ENCODE measurements at regions not wholly inside any gene's neighbourhood (a gene's known extent, or its start where the extent isn't known, plus 50 kb on each side); places are given as distances from the start of the nearest gene placed in this dataset.
"Not testable (repeated sequence)": the region's sequence is repeated elsewhere in the genome, so short reads cannot be mapped to it uniquely, and the experiment has no call there.

GRCh38 chr16:17735099-17735498 is 264.3 kb upstream of the XYLT1 start:
- intact Hi-C loops (cut with micrococcal nuclease); H3K27me3 Mint-ChIP-seq (ENCODE audit: insufficient read depth); H3K27ac Mint-ChIP-seq; H3K4me1 Mint-ChIP-seq (ENCODE audit: low read depth); H3K4me3 Mint-ChIP-seq; H3K36me3 Mint-ChIP-seq (ENCODE audit: low read depth); DNase-seq (ENCODE audit: low spot score): not testable (repeated sequence)
- peaks cover 10% of the 10 kb centered on the region for H3K9me3 Mint-ChIP-seq

GRCh38 chr16:17729820-17730219 is 259.1 kb upstream of the XYLT1 start:
- no peaks in the 10 kb centered on the region for H3K27me3 Mint-ChIP-seq (ENCODE audit: insufficient read depth)
- no peaks in the 10 kb centered on the region for H3K4me1 Mint-ChIP-seq (ENCODE audit: low read depth)
- H3K27ac Mint-ChIP-seq = no peak overlapping the region
- H3K4me3 Mint-ChIP-seq = no peak overlapping the region
- H3K36me3 Mint-ChIP-seq (ENCODE audit: low read depth) = no peaks in the 10 kb centered on the region
- intact Hi-C loops (cut with micrococcal nuclease) = no loop called here
- no peak for DNase-seq (ENCODE audit: low spot score)
- H3K9me3 Mint-ChIP-seq = peaks cover 10% of the 10 kb centered on the region

- H3K4me3 Mint-ChIP-seq = no peak overlapping the region
- H3K27me3 Mint-ChIP-seq (ENCODE audit: insufficient read depth) = no peaks in the 10 kb centered on the region
- no peaks in the 10 kb centered on the region for H3K36me3 Mint-ChIP-seq (ENCODE audit: low read depth)
- H3K4me1 Mint-ChIP-seq (ENCODE audit: low read depth) = no peaks in the 10 kb centered on the region
- no peak overlapping the region for H3K27ac Mint-ChIP-seq
- intact Hi-C loops (cut with micrococcal nuclease) = no loop called here
- H3K9me3 Mint-ChIP-seq = peaks cover 6% of the 10 kb centered on the region
- no peak for DNase-seq (ENCODE audit: low spot score)
Observed at GRCh38 chr16:17728196-17728595, 257.4 kb upstream of the XYLT1 start.

DNA sequence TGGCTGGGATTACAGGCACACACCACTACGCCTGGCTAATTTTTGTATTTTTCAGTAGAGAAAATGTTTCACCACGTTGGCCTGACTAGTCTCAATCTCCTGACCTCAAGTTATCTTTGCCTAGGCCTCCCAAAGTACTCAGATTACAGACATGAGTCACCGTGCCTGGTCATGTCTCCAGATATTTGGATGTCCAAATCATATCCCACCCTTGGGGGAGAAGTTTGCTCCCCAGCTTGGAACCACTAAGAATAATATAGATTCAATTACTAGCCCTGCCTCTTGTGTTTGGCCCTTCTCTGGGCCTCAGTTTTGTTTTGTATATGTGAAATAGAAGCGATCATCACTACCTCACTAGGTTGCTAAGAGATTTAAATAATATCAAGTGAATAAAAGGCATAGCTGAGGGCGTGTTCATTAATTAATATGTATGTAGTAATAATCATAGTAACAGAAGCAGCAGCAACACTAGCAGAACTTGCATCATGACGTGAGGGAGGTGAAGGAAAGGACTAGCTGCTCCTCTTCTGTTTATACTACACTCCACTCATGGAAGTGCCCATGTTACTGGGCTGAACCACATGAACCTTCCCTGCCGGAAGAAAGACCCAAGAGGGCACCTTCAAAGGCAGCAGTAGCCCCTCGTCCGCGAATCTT is 253.6 kb upstream of the XYLT1 start:
- H3K9me3 Mint-ChIP-seq = peaks cover 6% of the 10 kb centered on the region
- DNase-seq (ENCODE audit: low spot score) = no peak
- H3K4me3 Mint-ChIP-seq = no peak overlapping the region
- no peaks in the 10 kb centered on the region for H3K27me3 Mint-ChIP-seq (ENCODE audit: insufficient read depth)
- intact Hi-C loops (cut with micrococcal nuclease) = no loop called here
- H3K27ac Mint-ChIP-seq = no peak overlapping the region
- H3K36me3 Mint-ChIP-seq (ENCODE audit: low read depth) = no peaks in the 10 kb centered on the region
- H3K4me1 Mint-ChIP-seq (ENCODE audit: low read depth) = no peaks in the 10 kb centered on the region

GRCh38 chr16:17723531-17724134 is 252.9 kb upstream of the XYLT1 start:
- Mint-ChIP-seq H3K27me3 (ENCODE audit: insufficient read depth) (no peaks in the 10 kb centered on the region), H3K4me1 (ENCODE audit: low read depth) (no peaks in the 10 kb centered on the region), H3K9me3 (peaks cover 6% of the 10 kb centered on the region), H3K36me3 (ENCODE audit: low read depth) (no peaks in the 10 kb centered on the region), H3K4me3 (no peak overlapping the region), H3K27ac (no peak overlapping the region)
- intact Hi-C loops (cut with micrococcal nuclease) = no loop called here
- DNase-seq (ENCODE audit: low spot score) = no peak

DNA sequence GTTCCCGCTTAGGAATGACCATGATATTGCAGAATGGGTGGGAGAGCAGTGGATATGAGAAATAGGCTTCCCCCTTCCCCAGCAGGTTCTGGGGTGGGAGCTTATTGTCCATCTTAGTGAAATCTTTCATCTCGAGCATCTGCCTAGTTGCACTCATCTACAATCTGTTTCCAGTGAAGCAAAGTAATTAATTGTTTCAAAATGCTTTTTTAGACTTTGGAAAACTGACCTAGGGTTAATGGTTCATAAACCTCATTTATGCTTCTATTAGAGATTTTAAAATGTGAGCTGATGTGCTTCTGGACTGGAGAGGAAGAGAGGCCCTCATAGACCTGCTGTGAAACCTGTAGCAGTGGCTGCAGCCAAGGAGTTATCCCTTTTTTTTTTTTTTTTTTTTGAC is 247.7 kb upstream of the XYLT1 start:
- Mint-ChIP-seq H3K27me3 (ENCODE audit: insufficient read depth) (no peaks in the 10 kb centered on the region), H3K9me3 (peaks cover 11% of the 10 kb centered on the region), H3K4me1 (ENCODE audit: low read depth) (no peaks in the 10 kb centered on the region), H3K36me3 (ENCODE audit: low read depth) (no peaks in the 10 kb centered on the region), H3K27ac (no peak overlapping the region), H3K4me3 (no peak overlapping the region)
- no peak for DNase-seq (ENCODE audit: low spot score)
- intact Hi-C loops (cut with micrococcal nuclease) = no loop called here

GRCh38 chr16:17705847-17706246 is 235.1 kb upstream of the XYLT1 start:
- H3K4me3 Mint-ChIP-seq = no peak overlapping the region
- no peaks in the 10 kb centered on the region for H3K27me3 Mint-ChIP-seq (ENCODE audit: insufficient read depth)
- no peaks in the 10 kb centered on the region for H3K4me1 Mint-ChIP-seq (ENCODE audit: low read depth)
- intact Hi-C loops (cut with micrococcal nuclease) = no loop called here
- no peaks in the 10 kb centered on the region for H3K36me3 Mint-ChIP-seq (ENCODE audit: low read depth)
- no peak overlapping the region for H3K27ac Mint-ChIP-seq
- DNase-seq (ENCODE audit: low spot score) = no peak
- H3K9me3 Mint-ChIP-seq = peaks cover 3% of the 10 kb centered on the region

DNA sequence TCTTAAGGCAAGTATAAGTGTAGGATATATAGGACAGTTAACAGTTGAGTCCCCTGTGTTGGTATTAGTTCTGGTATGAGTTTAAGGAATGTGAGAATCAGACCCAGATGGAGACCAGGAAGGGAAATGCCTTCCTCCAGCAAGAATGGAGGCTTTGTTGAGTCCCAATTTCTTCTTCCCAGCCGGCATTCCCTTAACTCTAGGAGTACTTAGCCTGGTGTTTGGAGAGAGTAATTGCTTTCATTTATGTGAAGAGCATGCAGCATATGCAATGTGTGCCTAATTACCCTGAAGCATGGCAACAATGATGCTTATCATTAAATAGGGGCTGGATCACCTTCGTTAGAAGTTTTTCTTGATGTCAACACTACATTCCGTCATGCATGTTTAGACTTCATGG is 225.9 kb upstream of the XYLT1 start:
- Mint-ChIP-seq H3K36me3 (ENCODE audit: low read depth) (no peaks in the 10 kb centered on the region), H3K27ac (no peak overlapping the region), H3K4me3 (no peak overlapping the region), H3K9me3 (peaks cover 2% of the 10 kb centered on the region), H3K4me1 (ENCODE audit: low read depth) (no peaks in the 10 kb centered on the region), H3K27me3 (ENCODE audit: insufficient read depth) (no peaks in the 10 kb centered on the region)
- no peak for DNase-seq (ENCODE audit: low spot score)
- intact Hi-C loops (cut with micrococcal nuclease) = no loop called here

- H3K27ac Mint-ChIP-seq = no peak overlapping the region
Observed at GRCh38 chr16:17692484-17692883, 221.7 kb upstream of the XYLT1 start.

GRCh38 chr16:17691899-17692176 is 221.1 kb upstream of the XYLT1 start:
- H3K27ac Mint-ChIP-seq = no peak overlapping the region
- intact Hi-C loops (cut with micrococcal nuclease) = no loop called here
- H3K9me3 Mint-ChIP-seq = no peaks in the 10 kb centered on the region
- H3K27me3 Mint-ChIP-seq (ENCODE audit: insufficient read depth) = peaks cover 2% of the 10 kb centered on the region
- no peaks in the 10 kb centered on the region for H3K4me1 Mint-ChIP-seq (ENCODE audit: low read depth)
- DNase-seq (ENCODE audit: low spot score) = no peak
- H3K36me3 Mint-ChIP-seq (ENCODE audit: low read depth) = no peaks in the 10 kb centered on the region
- no peak overlapping the region for H3K4me3 Mint-ChIP-seq

More at GRCh38 chr16:17692484-17692883, 221.7 kb upstream of the XYLT1 start:
- Mint-ChIP-seq H3K36me3 (ENCODE audit: low read depth) (no peaks in the 10 kb centered on the region), H3K4me3 (no peak overlapping the region), H3K9me3 (no peaks in the 10 kb centered on the region), H3K27me3 (ENCODE audit: insufficient read depth) (peaks cover 2% of the 10 kb centered on the region), H3K4me1 (ENCODE audit: low read depth) (no peaks in the 10 kb centered on the region)
- no peak for DNase-seq (ENCODE audit: low spot score)
- intact Hi-C loops (cut with micrococcal nuclease) = no loop called here

DNA sequence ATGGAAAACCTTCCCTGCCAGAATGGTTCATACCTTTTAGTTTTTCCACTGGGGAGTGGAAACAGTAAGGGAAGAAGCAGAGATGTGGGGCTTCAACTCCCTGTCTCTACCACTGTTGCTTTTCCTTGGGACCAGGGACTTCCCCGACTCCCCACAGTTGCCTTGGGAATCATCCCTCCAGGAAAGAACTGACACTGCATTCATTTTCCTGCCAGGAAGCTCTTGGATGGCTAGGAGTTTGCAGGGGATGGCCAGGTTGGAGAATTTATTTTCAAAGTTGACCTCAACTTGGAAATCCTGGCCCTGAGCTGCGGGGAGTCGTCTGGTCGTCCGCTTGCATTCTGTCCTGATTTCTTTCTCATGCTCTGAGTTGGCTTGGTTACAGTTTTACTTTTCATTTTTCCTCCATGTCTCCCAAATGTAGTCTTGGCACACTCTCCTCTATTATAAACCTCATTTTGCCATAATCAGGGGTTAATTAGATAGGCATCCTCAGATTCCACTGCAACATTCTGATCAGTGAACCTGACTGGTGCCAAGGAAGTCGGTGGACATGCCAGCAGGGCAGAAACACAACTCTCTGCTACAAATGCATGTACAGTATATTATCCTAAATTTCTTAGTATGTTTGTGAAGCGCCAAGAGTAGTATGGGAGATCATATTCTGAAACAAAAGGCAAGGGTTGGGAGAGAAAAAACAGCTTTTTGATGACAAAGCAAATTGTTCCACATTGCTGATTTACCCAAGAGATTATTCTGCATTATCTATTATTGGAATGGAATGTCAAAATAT is 220.5 kb upstream of the XYLT1 start:
- no peak overlapping the region for H3K4me3 Mint-ChIP-seq
- no peak for DNase-seq (ENCODE audit: low spot score)
- peaks cover 2% of the 10 kb centered on the region for H3K27me3 Mint-ChIP-seq (ENCODE audit: insufficient read depth)
- intact Hi-C loops (cut with micrococcal nuclease) = no loop called here
- H3K27ac Mint-ChIP-seq = no peak overlapping the region
- H3K36me3 Mint-ChIP-seq (ENCODE audit: low read depth) = no peaks in the 10 kb centered on the region
- no peaks in the 10 kb centered on the region for H3K4me1 Mint-ChIP-seq (ENCODE audit: low read depth)
- H3K9me3 Mint-ChIP-seq = no peaks in the 10 kb centered on the region

GRCh38 chr16:17685447-17685846 is 214.7 kb upstream of the XYLT1 start:
- no peaks in the 10 kb centered on the region for H3K4me1 Mint-ChIP-seq (ENCODE audit: low read depth)
- DNase-seq (ENCODE audit: low spot score) = no peak
- H3K9me3 Mint-ChIP-seq = no peaks in the 10 kb centered on the region
- peaks cover 2% of the 10 kb centered on the region for H3K27me3 Mint-ChIP-seq (ENCODE audit: insufficient read depth)
- H3K4me3 Mint-ChIP-seq = no peak overlapping the region
- H3K36me3 Mint-ChIP-seq (ENCODE audit: low read depth) = no peaks in the 10 kb centered on the region
- intact Hi-C loops (cut with micrococcal nuclease) = no loop called here
- H3K27ac Mint-ChIP-seq = no peak overlapping the region

- DNase-seq (ENCODE audit: low spot score) = no peak
- Mint-ChIP-seq H3K27me3 (ENCODE audit: insufficient read depth) (no peaks in the 10 kb centered on the region), H3K36me3 (ENCODE audit: low read depth) (no peaks in the 10 kb centered on the region), H3K4me3 (no peak overlapping the region), H3K9me3 (peaks cover 5% of the 10 kb centered on the region), H3K27ac (no peak overlapping the region), H3K4me1 (ENCODE audit: low read depth) (no peaks in the 10 kb centered on the region)
- intact Hi-C loops (cut with micrococcal nuclease) = no loop called here
Observed at GRCh38 chr16:17683281-17683680, 212.5 kb upstream of the XYLT1 start.

Data from activated T-helper 1 cell treated with anti-CD3 and anti-CD28 coated beads, Interleukin-12 subunit alpha, Interleukin-12 subunit beta, Interleukin-2, Interleukin-4 antibody, amounts not matched to agents 30 ng/mL and 10 ng/mL and 1 ng/mL, durations not matched to agents 14 hours and 24 hours and 36 hours (primary cell).